SK-N-SH (cell line): ENCODE measurements at regions not wholly inside any gene's neighbourhood (a gene's known extent, or its start where the extent isn't known, plus 50 kb on each side); places are given as distances from the start of the nearest gene placed in this dataset.

ENCODE experiments used
- CTCF ChIA-PET: fragments of 300-600, 350-600 bp; formaldehyde crosslinking; extraction: SDS; loops from one replicate; lab custom pipeline; 2021; lab: Yijun Ruan, JAX
- POLR2A ChIA-PET: fragments of 350-600 bp; sonication (Branson Sonifier 250); formaldehyde crosslinking; extraction: SDS; loops from one replicate; lab custom pipeline; 2020; ENCODE audit warnings: antibody characterized with exemption, inconsistent platforms; lab: Yijun Ruan, JAX
- DNase-seq: peaks from one replicate; pipeline ENCODE4 v3.0.0; 2012
- H2AFZ ChIP-seq: fragments of 200-600 bp; sonication (generic); 2 replicates; pipeline ENCODE4 v1.8.1; 2016; ENCODE audit warnings: antibody characterized with exemption, mild to moderate bottlenecking, low read depth
- H3F3A ChIP-seq: fragments of 200-600 bp; sonication (generic); replicated peaks from 2 replicates; pipeline ENCODE3; 2016; ENCODE audit warnings: antibody characterized with exemption, mild to moderate bottlenecking; ENCODE audit not compliant: insufficient read depth
- H3K27ac ChIP-seq, 2 experiments: fragments of 200-500 bp in 1 of 2; fragments of 200-600 bp in 1 of 2; sonication (Bioruptor generic) in 1 of 2; sonication (generic), shearing (Covaris generic) in 1 of 2; 2 replicates each; pipeline versions ENCODE4 v1.5.1 to v1.6.1; 2014 to 2016; ENCODE audit warnings: low read depth in 2 of 2, inconsistent platforms in 1 of 2, low read length in 1 of 2, mild to moderate bottlenecking in 1 of 2, mixed read lengths in 1 of 2
- H3K27me3 ChIP-seq: fragments of 200-600 bp; sonication (generic), shearing (Covaris generic); 2 replicates; pipeline ENCODE4 v1.6.1; 2016; ENCODE audit warnings: mixed run types; ENCODE audit not compliant: insufficient read depth
- H3K36me3 ChIP-seq, 2 experiments: fragments of 200-500 bp in 1 of 2; fragments of 200-600 bp in 1 of 2; sonication (Bioruptor generic) in 1 of 2; sonication (generic) in 1 of 2; replicated peaks in 1 of 2; 2 replicates each; pipeline versions ENCODE3 to v1.5.1; 2014 to 2016; ENCODE audit warnings: low read length in 1 of 2, mild to moderate bottlenecking in 1 of 2; ENCODE audit not compliant: insufficient read depth in 2 of 2, control insufficient read depth in 1 of 2
- H3K4me1 ChIP-seq, 2 experiments: fragments of 200-500 bp in 1 of 2; fragments of 200-600 bp in 1 of 2; sonication (Bioruptor generic) in 1 of 2; sonication (generic), shearing (Covaris generic) in 1 of 2; 2 replicates each; pipeline versions ENCODE4 v1.5.1 to v1.6.1; 2014 to 2016; ENCODE audit warnings: low read depth in 1 of 2, low read length in 1 of 2, mixed run types in 1 of 2; ENCODE audit not compliant: insufficient read depth in 2 of 2, control insufficient read depth in 1 of 2
- H3K4me2 ChIP-seq: fragments of 200-600 bp; sonication (generic), shearing (Covaris generic); 2 replicates; pipeline ENCODE4 v1.6.1; 2017; ENCODE audit warnings: mixed run types
- H3K4me3 ChIP-seq, 2 experiments: fragments of 200-500 bp in 1 of 2; fragments of 200-600 bp in 1 of 2; sonication (Bioruptor generic) in 1 of 2; sonication (generic), shearing (Covaris generic) in 1 of 2; 2 replicates each; pipeline versions ENCODE4 v1.5.1 to v1.8.1; 2014 to 2016; ENCODE audit warnings: low read depth in 2 of 2, inconsistent platforms in 1 of 2, low read length in 1 of 2, mild to moderate bottlenecking in 1 of 2, mixed read lengths in 1 of 2, moderate library complexity in 1 of 2
- H3K79me2 ChIP-seq: fragments of 200-600 bp; sonication (generic); 2 replicates; pipeline ENCODE4 v1.8.1; 2017; ENCODE audit warnings: mild to moderate bottlenecking; ENCODE audit not compliant: insufficient read depth
- H3K9ac ChIP-seq: fragments of 200-600 bp; sonication (generic); 2 replicates; pipeline ENCODE4 v1.6.1; 2017; ENCODE audit warnings: mixed run types
- H3K9me2 ChIP-seq: fragments of 200-600 bp; sonication (generic); 2 replicates; pipeline ENCODE4 v1.6.1; 2017; ENCODE audit warnings: mixed run types
- H3K9me3 ChIP-seq: fragments of 200-600 bp; sonication (generic); 2 replicates; pipeline ENCODE4 v1.6.1; 2017; ENCODE audit warnings: mixed run types, mild to moderate bottlenecking, moderate library complexity
- H4K20me1 ChIP-seq: fragments of 200-600 bp; sonication (generic); 2 replicates; pipeline ENCODE4 v1.6.1; 2017; ENCODE audit warnings: mild to moderate bottlenecking, mixed run types; ENCODE audit not compliant: insufficient read depth
- CHD2 ChIP-seq: fragments of 150-350 bp; IDR thresholded peaks from 2 replicates; pipeline ENCODE4 v1.6.1; 2018; ENCODE audit warnings: low read length; ENCODE audit not compliant: partially characterized antibody
- CTCF ChIP-seq: fragments of 200-600 bp; sonication (generic); IDR thresholded peaks from 2 replicates; pipeline ENCODE4 v1.6.1; 2017; ENCODE audit warnings: antibody characterized with exemption, mild to moderate bottlenecking, moderate library complexity
- ELF1 ChIP-seq: IDR thresholded peaks from 2 replicates; pipeline ENCODE4 v1.4.0; 2012
- EZH2phosphoT487 ChIP-seq: fragments of 200-600 bp; sonication (generic); IDR thresholded peaks from 2 replicates; pipeline ENCODE4 v1.6.1; 2017; ENCODE audit warnings: low read depth, mixed run types, mild to moderate bottlenecking, antibody characterized with exemption, moderate library complexity, borderline replicate concordance
- FOSL2 ChIP-seq: IDR thresholded peaks from 2 replicates; pipeline ENCODE4 v1.4.0; 2012; ENCODE audit warnings: low read depth, mild to moderate bottlenecking, moderate library complexity, borderline replicate concordance
- FOXJ3 ChIP-seq: sonication (generic); formaldehyde crosslinking; IDR thresholded peaks from 2 replicates; pipeline ENCODE4 v1.5.1; 2020; ENCODE audit warnings: mild to moderate bottlenecking, missing genetic modification reagents
- GATA2 ChIP-seq: sonication (generic); formaldehyde crosslinking; IDR thresholded peaks from 2 replicates; pipeline ENCODE4 v1.5.0; 2020; ENCODE audit warnings: mild to moderate bottlenecking, missing genetic modification reagents
- IRF3 ChIP-seq: fragments of 150-350 bp; IDR thresholded peaks from 2 replicates; pipeline ENCODE4 v1.6.1; 2016; ENCODE audit warnings: mild to moderate bottlenecking, low read depth, low read length
- JUND ChIP-seq: IDR thresholded peaks from 2 replicates; pipeline ENCODE4 v1.4.0; 2012
- PBX3 ChIP-seq: IDR thresholded peaks from 2 replicates; pipeline ENCODE4; 2012
- REST ChIP-seq: IDR thresholded peaks from 2 replicates; pipeline ENCODE4 v1.6.1; 2012; ENCODE audit warnings: mild to moderate bottlenecking, low read depth, low read length, moderate library complexity
- RFX5 ChIP-seq: IDR thresholded peaks from 2 replicates; pipeline ENCODE4 v1.6.1; 2012; ENCODE audit warnings: mild to moderate bottlenecking, improper control_type of control experiment, low read length
- SMC3 ChIP-seq: IDR thresholded peaks from 2 replicates; pipeline ENCODE4 v1.6.1; 2012; ENCODE audit warnings: low read depth, low read length, improper control_type of control experiment
- ZBTB33 ChIP-seq: IDR thresholded peaks from 2 replicates; pipeline ENCODE4 v1.4.0; 2012; ENCODE audit warnings: low read depth, borderline replicate concordance
- WGBS: methylation state at CpG from one replicate; pipeline ENCODE4 v1.1.6; 2017; ENCODE audit warnings: low lambda C conversion rate; 5-methylcytosine and 5-hydroxymethylcytosine counted together

GRCh38 chr3:187464682-187465081, 96.5 kb downstream of the RTP4 start (continued):
- TF ChIP-seq PBX3: no peak
- no peak for TF ChIP-seq FOSL2
- TF ChIP-seq SMC3: no peak

GRCh38 chr3:187458921-187459320, 90.7 kb downstream of the RTP4 start:
- ChIA-PET POLR2A (no interaction called here), CTCF (no interaction called here)
- H3K9me3 ChIP-seq: no peaks in the 10 kb centered on the region
- TF ChIP-seq FOSL2: no peak
- TF ChIP-seq ZBTB33: no peak
- H3K79me2 ChIP-seq: no peaks in the 10 kb centered on the region
- H3K27ac ChIP-seq: no peak overlapping the region
- H3K9me2 ChIP-seq: no peaks in the 10 kb centered on the region
- no peak overlapping the region for H3K4me2 ChIP-seq
- H2AFZ ChIP-seq: no peak overlapping the region
- H3K9ac ChIP-seq: no peak overlapping the region
- H4K20me1 ChIP-seq: no peaks in the 10 kb centered on the region
- no peak for DNase-seq
- H3F3A ChIP-seq: no peaks in the 10 kb centered on the region
- 4% methylated on average over 2 of the region's 2 CpGs for WGBS
- H3K27me3 ChIP-seq: no peaks in the 10 kb centered on the region; the same call in 1 of the 2 replicates
- no peaks in the 10 kb centered on the region for H3K4me1 ChIP-seq
- H3K4me3 ChIP-seq: no peak overlapping the region
- H3K36me3 ChIP-seq: no peaks in the 10 kb centered on the region

GRCh38 chr3:187458383-187458782, 90.2 kb downstream of the RTP4 start:
- H3K4me3 ChIP-seq: no peak overlapping the region
- CTCF ChIA-PET: no interaction called here
- 3% methylated on average over 2 of the region's 2 CpGs for WGBS
- no peaks in the 10 kb centered on the region for H3K9me3 ChIP-seq
- no peak overlapping the region for H2AFZ ChIP-seq
- POLR2A ChIA-PET: no interaction called here
- no peaks in the 10 kb centered on the region for H3K79me2 ChIP-seq
- H3K4me2 ChIP-seq: no peak overlapping the region
- no peaks in the 10 kb centered on the region for H3F3A ChIP-seq
- no peaks in the 10 kb centered on the region for H3K4me1 ChIP-seq
- no peaks in the 10 kb centered on the region for H3K9me2 ChIP-seq
- H3K36me3 ChIP-seq: no peaks in the 10 kb centered on the region
- no peak for DNase-seq
- TF ChIP-seq IRF3: no peak
- TF ChIP-seq EZH2phosphoT487: no peak
- TF ChIP-seq GATA2 (CRISPR knock-in tag): no peak
- no peak for TF ChIP-seq SMC3
- no peak for TF ChIP-seq REST
- no peak for TF ChIP-seq ELF1
- TF ChIP-seq RFX5: no peak
- TF ChIP-seq FOXJ3 (CRISPR knock-in tag): no peak
- TF ChIP-seq CHD2: no peak
- no peak for TF ChIP-seq JUND
- no peak for TF ChIP-seq CTCF
- no peak overlapping the region for H3K27ac ChIP-seq
- no peaks in the 10 kb centered on the region for H4K20me1 ChIP-seq
- H3K27me3 ChIP-seq: no peaks in the 10 kb centered on the region; the same call in 1 of the 2 replicates
- H3K9ac ChIP-seq: no peak overlapping the region
